ENCODE measurements at regions not wholly inside any gene's neighbourhood (a gene's known extent, or its start where the extent isn't known, plus 50 kb on each side); places are given as distances from the start of the nearest gene placed in this dataset.

GRCh38 chr17:27155866-27156265 lies 138.0 kb upstream of the WSB1 start:
- TF ChIP-seq TAF1 (IDR thresholded peaks at IDR 0.05; ENCODE audit: low read depth) = no peak

- TF ChIP-seq MAX (IDR thresholded peaks at IDR 0.05) (no peak), ZBTB7A (IDR thresholded peaks at IDR 0.05; ENCODE audit: low read depth) (no peak), NFIC (IDR thresholded peaks at IDR 0.05) (no peak), FOXM1 (IDR thresholded peaks at IDR 0.05; ENCODE audit: borderline replicate concordance, low read depth) (no peak), CREB1 (IDR thresholded peaks at IDR 0.05; ENCODE audit: low read depth) (no peak), TCF12 (IDR thresholded peaks at IDR 0.05; ENCODE audit: low read depth) (no peak), TAF1 (IDR thresholded peaks at IDR 0.05; ENCODE audit: low read depth) (no peak), REST (IDR thresholded peaks at IDR 0.05; ENCODE audit: low read depth) (no peak)
These were observed 136.6 kb upstream of the WSB1 start for GRCh38 chr17:27157297-27157696.

GRCh38 chr17:27157898-27158297 lies 136.0 kb upstream of the WSB1 start:
- TF ChIP-seq USF1 (IDR thresholded peaks at IDR 0.05) = no peak

- TF ChIP-seq CREB1 (IDR thresholded peaks at IDR 0.05; ENCODE audit: low read depth) (no peak), RAD21 (IDR thresholded peaks at IDR 0.05; ENCODE audit: low read depth) (no peak), REST (IDR thresholded peaks at IDR 0.05; ENCODE audit: low read depth) (no peak), MAX (IDR thresholded peaks at IDR 0.05) (no peak), ZBTB7A (IDR thresholded peaks at IDR 0.05; ENCODE audit: low read depth) (no peak), TCF12 (IDR thresholded peaks at IDR 0.05; ENCODE audit: low read depth) (no peak), NFIC (IDR thresholded peaks at IDR 0.05) (no peak), TEAD4 (IDR thresholded peaks at IDR 0.05) (no peak), EGR1 (IDR thresholded peaks at IDR 0.05) (no peak)
These were observed 135.5 kb upstream of the WSB1 start for GRCh38 chr17:27158382-27158781.

- TF ChIP-seq ZBTB7A (IDR thresholded peaks at IDR 0.05; ENCODE audit: low read depth) (no peak), EGR1 (IDR thresholded peaks at IDR 0.05) (no peak), REST (IDR thresholded peaks at IDR 0.05; ENCODE audit: low read depth) (no peak)
These were observed 113.6 kb upstream of the WSB1 start for GRCh38 chr17:27180322-27180721.

- TF ChIP-seq TEAD4 (IDR thresholded peaks at IDR 0.05) (no peak), CEBPB (IDR thresholded peaks at IDR 0.05) (no peak), FOXM1 (IDR thresholded peaks at IDR 0.05; ENCODE audit: borderline replicate concordance, low read depth) (no peak), CREB1 (IDR thresholded peaks at IDR 0.05; ENCODE audit: low read depth) (no peak), EP300 (IDR thresholded peaks at IDR 0.05; ENCODE audit: borderline replicate concordance) (no peak), YY1 (IDR thresholded peaks at IDR 0.05; ENCODE audit: low read depth) (no peak), REST (IDR thresholded peaks at IDR 0.05; ENCODE audit: low read depth) (no peak), EGR1 (IDR thresholded peaks at IDR 0.05) (no peak), TCF12 (IDR thresholded peaks at IDR 0.05; ENCODE audit: low read depth) (no peak), ZBTB7A (IDR thresholded peaks at IDR 0.05; ENCODE audit: low read depth) (no peak), USF1 (IDR thresholded peaks at IDR 0.05) (no peak), NFIC (IDR thresholded peaks at IDR 0.05) (no peak), RAD21 (IDR thresholded peaks at IDR 0.05; ENCODE audit: low read depth) (no peak), MAX (IDR thresholded peaks at IDR 0.05) (no peak), TAF1 (IDR thresholded peaks at IDR 0.05; ENCODE audit: low read depth) (no peak)
These were observed 112.0 kb upstream of the WSB1 start for GRCh38 chr17:27181935-27182334.
